RPMI7951 (cell line): ENCODE measurements at regions not wholly inside any gene's neighbourhood (a gene's known extent, or its start where the extent isn't known, plus 50 kb on each side); places are given as distances from the start of the nearest gene placed in this dataset.
"Not testable (repeated sequence)": the region's sequence is repeated elsewhere in the genome, so short reads cannot be mapped to it uniquely, and the experiment has no call there.

Experiments used
- DNase-seq: peaks from one replicate; pipeline ENCODE4 v3.0.0-alpha.2; 2012; ENCODE audit warnings: low read depth

DNA sequence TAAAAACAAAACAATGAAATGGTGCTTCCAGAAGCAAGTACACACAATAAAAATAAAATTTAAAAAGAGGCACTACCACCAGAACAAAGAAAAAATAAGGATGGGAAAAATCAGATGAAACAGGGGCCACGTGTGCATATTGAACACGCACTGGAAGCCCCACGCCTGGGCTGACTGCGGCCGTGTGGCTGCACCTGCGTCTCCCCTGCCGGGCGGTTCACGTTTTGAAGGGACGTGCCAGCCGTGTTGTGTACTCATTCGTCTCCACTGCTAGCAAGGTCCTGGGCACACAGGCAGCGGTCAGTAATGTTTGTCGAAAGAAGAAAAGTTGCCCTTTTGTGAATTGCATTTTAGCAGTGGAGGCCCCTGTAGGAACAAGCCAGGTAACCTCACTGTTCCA is 255.9 kb upstream of the RNF32 start:
- DNase-seq, result no peak

DNA sequence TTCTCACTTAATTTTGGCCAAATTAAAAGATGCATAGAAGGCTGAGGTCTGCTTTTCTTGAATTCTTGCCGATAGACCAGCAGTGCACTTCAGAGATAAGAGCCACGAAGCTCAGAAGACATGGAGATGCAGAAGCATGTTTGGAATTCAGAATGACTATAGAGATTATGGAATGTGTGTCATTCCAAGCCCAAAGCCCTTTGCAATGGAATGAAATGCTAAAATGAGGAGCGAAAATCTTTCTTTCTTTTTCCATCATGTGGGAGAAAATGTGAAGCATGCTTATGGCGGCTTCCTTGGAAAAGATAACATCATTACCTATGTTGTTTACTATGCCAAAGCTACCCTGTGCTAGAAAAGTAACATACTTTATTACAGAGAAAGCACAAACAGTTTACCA is 257.0 kb upstream of the RNF32 start:
- DNase-seq, result no peak

GRCh38 chr7:156380261-156380660 is 260.3 kb upstream of the RNF32 start:
- DNase-seq, result no peak

DNA sequence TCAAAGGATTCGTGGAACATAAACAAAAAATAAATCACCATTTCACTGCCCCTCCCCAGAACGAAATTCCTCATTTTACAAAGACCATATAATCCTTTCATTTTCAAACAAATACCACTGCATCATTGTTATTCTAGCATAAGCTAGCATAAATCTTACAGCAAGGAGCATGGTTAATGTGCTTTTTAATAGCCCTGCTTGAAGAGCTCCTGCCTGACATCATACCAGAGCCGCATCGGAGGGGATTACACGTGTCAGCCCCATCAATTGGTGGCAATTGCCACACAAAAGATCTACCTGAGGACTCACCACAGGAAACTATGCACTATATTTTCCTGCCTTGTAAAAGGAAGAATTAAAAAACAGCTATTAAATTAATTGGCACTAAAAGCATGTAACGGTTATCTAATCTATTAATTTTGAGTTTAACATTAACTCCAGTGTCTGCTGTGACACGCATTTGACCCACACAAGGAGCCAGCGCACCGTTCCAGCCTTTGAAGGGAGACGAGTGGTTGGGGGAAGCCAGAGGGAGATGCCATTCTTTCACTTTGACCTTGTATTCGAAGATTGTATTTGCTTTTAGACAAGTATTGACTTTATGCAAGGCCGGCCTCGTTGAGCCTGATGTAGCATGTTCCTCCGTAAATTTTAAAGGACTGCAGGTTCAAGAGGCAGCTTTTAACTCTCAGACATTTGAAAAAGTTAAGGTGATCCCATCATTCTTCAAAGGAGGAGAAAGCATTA is 261.1 kb upstream of the RNF32 start:
- DNase-seq, result no peak

DNA sequence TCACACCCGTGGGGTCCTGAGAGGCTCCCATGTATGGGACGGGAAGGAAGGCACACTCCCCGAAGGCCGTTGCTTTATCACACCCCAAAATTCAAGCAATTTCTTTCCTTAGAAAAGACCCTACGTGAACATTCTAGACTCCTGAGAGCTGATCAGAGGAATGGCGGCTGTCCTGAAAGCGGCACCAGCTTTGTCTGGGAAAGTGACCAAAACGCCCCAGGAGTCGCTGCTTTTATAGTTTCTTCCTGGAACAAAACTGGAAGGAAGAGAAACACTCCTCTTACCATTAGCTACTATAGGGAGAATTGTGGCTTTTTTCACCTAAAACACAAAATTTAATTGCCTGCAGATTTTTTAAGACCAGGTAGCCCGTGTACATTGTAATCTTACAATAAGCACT is 261.8 kb upstream of the RNF32 start:
- no peak for DNase-seq

DNA sequence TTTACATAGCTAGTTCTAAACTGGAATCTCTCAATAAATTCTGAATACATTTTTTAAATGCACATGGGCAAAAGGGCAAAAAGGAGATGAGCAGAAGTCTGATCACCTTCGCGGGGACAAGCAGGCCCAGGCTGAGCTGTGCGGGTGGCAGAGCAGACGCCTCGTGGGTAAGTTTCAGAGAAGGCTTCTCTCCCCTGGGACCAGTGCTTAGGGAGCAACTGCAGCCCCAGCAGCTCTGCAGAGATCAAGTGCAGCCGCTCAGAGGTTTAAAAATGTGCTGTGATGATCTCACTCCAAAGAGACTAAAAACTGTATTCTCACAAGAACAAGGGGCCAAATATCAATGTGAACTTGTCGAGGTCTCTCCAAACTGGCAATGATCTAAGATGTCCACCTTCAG is 264.3 kb upstream of the RNF32 start:
- no peak for DNase-seq

GRCh38 chr7:156374335-156374734 is 266.2 kb upstream of the RNF32 start:
- no peak for DNase-seq

DNA sequence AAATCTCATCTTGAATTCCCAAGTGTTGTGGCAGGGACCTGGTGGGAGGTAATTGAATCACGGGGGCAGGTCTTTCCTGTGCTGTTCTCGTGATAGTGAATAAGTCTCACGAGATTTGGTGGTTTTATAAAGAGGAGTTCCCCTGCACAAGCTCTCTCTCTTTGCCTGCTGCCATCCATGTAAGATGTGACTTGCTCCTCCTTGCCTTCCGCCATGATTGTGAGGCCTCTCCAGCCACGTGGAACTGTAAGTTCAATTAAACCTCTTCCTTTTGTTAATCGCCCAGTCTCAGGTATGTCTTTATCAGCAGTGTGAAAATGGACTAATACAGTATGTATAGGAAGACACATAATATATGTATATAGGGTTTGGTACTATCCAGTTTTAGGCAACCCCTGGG is 270.6 kb upstream of the RNF32 start:
- not testable (repeated sequence) for DNase-seq

GRCh38 chr7:156368053-156368843 is 272.3 kb upstream of the RNF32 start:
- DNase-seq, result no peak

GRCh38 chr7:156363751-156364150 is 276.8 kb upstream of the RNF32 start:
- no peak for DNase-seq

DNA sequence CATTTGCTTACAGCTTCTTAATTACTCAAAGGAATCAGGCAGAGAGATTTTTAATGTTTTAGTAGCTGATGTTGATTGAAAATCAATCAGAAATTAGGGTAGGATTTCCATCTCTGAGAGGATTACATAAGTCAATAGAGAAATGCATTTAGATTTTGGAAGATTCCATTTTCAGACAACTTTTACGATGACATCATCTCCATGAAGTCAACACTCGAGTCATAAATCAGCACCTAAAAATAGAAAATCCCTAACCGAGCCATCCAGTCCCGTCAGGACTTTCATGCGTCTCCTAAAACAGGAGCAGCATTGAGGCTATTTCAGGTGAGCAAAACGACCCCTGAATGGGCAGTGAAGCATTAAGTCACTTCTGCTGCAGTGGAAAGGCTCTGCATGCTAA is 279.7 kb upstream of the RNF32 start:
- DNase-seq, result no peak

- no peak for DNase-seq
Measured at GRCh38 chr7:156356551-156356950, 284.0 kb upstream of the RNF32 start.

GRCh38 chr7:156353352-156353751 is 287.2 kb upstream of the RNF32 start:
- no peak for DNase-seq

DNA sequence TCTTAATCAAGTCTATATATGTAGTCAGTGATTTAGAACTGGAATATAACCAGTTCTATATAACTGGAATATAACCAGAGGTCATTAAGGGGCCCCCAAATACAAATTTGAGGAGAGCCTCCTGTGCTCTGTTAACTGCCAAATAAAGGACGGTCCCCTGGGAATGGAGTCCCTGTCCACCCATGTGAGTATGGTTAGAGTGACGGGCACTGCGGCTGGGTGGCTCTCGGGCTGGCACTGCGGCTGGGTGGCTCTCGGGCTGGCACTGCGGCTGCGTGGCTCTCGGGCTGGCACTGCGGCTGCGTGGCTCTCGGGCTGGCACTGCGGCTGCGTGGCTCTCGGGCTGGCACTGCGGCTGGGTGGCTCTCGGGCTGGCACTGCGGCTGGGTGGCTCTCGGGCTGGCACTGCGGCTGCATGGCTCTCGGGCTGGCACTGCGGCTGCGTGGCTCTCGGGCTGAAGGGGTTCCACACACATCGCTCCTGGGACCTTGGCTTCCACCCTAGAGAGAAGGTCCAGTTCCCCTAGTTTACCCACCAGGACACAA is 292.8 kb upstream of the RNF32 start:
- not testable (repeated sequence) for DNase-seq

DNA sequence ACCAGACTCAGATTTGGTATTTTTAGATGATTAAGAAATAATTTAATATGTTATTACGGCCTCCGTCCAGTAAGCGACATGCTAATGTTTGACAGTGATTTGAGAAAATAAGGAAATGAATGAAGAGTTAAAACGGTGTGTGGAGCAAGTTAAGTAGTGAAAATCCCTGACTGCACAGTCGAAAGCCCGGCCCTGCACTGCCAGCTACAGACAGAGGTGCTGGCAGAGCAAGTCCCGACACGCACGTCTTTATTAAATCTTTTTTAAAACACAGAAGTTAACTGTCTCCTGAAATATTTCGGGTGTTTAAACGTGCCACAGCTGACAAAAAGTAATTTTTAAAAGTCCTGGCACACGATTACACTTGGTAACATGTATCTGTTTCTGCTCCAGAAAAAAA is 293.4 kb upstream of the RNF32 start:
- no peak for DNase-seq

GRCh38 chr7:156344595-156344994 is 296.0 kb upstream of the RNF32 start:
- no peak for DNase-seq

- peak; percentile 1 for DNase-seq
Measured at GRCh38 chr7:156334636-156335035, 305.9 kb upstream of the RNF32 start.

- DNase-seq, result no peak
Measured at GRCh38 chr7:156327916-156328315, 312.7 kb upstream of the RNF32 start.

- DNase-seq, result no peak
Measured at GRCh38 chr7:156327474-156327873, 313.1 kb upstream of the RNF32 start.

GRCh38 chr7:156324201-156324600 is 316.4 kb upstream of the RNF32 start:
- no peak for DNase-seq

DNA sequence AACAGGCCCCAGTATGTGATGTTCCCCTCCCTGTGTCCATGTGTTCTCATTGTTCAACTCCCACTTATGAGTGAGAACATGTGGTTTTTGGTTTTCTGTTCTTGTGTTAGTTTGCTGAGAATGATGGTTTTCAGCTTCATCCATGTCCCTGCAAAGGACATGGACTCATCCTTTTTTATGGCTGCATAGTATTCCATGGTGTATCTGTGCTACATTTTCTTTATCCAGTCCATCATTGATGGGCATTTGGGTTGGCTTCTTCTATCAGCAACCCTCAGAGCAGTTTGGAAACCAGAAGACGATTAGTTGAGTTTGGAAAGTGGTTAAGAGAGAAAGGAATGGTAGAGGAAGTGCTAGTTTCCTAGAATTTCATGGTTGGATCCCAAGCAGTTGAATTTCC is 319.1 kb upstream of the RNF32 start:
- DNase-seq, result not testable (repeated sequence)

DNA sequence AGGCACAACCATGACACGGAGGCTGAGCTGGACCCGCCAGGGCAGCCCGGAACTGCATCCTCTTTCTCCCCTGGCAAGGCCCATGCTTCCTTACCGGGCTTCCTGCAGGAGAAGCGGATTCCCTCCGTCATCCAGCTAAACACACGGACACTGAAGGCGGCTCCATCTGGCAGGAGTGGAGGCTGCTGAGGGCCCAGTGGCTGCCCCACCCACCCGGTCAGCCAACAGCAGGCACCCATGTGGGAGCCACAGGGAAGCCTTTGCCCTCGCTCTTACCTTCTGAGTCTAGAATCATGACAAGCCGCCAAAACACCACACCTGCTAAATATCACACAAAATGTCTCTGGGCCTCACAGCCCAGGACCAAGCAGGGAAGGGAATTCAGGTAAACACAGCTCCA is 321.6 kb upstream of the RNF32 start:
- no peak for DNase-seq

DNA sequence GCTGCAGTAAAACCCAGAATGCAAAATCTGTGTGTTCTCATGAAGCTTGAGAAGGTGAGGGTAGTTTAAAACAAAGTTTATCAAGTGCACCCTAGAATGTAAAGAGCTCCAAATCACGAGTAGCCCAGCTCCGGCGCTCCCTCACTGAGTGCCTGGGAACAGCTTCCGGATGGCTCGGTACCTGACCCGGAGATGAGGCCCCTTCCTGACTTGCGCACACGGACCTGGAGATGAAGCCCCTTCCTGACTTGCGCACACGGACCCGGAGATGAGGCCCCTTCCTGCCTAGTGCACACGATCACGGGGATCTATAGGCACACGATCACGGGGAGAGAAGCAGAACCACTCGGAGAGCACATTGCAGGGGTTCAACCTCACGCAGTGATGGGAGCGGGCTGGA is 322.1 kb upstream of the RNF32 start:
- no peak for DNase-seq
